Head of caudate nucleus (tissue), 42 donors: ENCODE measurements at regions not wholly inside any gene's neighbourhood (a gene's known extent, or its start where the extent isn't known, plus 50 kb on each side); places are given as distances from the start of the nearest gene placed in this dataset.

Source experiments
- DNase-seq, 42 donors: peaks; one replicate each; pipeline versions ENCODE4 v3.0.0 to v3.0.0-alpha.2; 2020 to 2021; ENCODE audit warnings: mixed read lengths in 7 of 42
- intact Hi-C: fragments of 100-400 bp; cut with DNase I; formaldehyde crosslinking; loops from one replicate; pipeline ENCODE4 v1.15.0; 2022

DNA sequence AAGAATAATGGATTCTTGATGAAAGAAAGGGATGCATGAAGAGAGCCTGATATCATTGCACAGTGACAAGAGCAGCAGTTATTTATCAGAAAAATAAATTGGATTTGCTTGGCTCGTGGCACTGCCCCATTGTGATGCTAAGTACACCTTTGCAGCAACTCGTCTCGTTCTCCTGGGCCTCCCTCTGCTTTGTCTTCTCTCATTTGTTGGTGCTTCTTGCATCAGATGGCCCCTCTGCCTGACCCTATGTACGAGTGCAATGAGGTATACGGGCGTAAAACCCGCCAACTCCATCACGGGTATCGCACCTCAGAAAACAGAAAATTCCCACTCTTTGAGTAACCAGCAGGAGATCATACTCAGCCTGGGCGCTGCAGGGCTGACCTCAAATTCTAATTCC lies 107.2 kb upstream of the C10orf90 start:
- DNase-seq, result no peak
- intact Hi-C loops, result no loop called here

- DNase-seq, result no peak
- intact Hi-C loops, result no loop called here
Observed at GRCh38 chr10:126781450-126782216, 111.1 kb upstream of the C10orf90 start.

GRCh38 chr10:126783806-126784557 lies 113.5 kb upstream of the C10orf90 start:
- intact Hi-C loops, result no loop called here
- peak in 1 of 42 donors; percentile 7 for DNase-seq

- DNase-seq, result peak in 1 of 42 donors; percentile 10
- intact Hi-C loops, result no loop called here
Observed at GRCh38 chr10:126787201-126787600, 116.7 kb upstream of the C10orf90 start.

- DNase-seq, result no peak
- intact Hi-C loops, result no loop called here
Observed at GRCh38 chr10:126795318-126795717, 109.9 kb upstream of the DOCK1 start.

DNA sequence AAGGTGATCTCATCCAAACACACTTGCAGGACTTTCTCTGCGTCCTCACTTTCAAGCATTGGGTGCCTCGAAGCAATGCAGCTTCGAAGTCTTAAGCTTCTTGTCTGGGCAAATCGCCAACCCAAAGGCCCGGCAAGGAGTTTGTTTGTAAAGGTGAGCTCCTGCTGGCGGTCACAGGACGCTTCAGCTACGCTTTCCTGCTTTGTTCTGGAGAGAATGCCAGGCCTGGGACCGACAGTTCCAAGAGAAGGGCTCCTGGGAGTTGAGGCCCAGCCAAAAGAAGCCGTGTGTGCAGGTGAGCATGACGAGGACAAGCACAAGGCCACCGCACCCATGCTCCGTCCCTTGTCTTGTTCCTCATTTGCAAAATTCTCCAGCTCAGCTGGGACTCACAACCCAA lies 106.6 kb upstream of the DOCK1 start:
- intact Hi-C loops, result no loop called here
- no peak for DNase-seq

DNA sequence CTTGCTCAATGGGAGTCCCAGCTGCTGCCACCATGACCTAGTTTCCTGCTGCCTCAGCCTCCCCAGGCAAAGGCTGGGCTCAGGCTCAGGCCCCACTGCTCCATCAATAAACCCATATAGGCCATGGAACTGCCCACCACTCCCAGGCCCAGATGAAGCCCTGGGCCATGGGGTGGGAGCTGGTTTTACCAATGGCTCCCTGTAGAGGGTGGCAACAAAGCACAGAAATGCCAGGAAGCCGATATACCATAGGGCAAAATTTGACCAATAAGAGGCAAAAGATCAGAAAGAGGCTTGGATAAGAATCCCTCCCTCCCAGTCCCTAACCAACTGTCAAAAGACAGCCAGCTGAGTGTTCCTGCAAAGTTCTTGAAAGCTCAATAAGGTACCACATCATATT lies 101.8 kb upstream of the DOCK1 start:
- no peak for DNase-seq
- intact Hi-C loops, result no loop called here

DNA sequence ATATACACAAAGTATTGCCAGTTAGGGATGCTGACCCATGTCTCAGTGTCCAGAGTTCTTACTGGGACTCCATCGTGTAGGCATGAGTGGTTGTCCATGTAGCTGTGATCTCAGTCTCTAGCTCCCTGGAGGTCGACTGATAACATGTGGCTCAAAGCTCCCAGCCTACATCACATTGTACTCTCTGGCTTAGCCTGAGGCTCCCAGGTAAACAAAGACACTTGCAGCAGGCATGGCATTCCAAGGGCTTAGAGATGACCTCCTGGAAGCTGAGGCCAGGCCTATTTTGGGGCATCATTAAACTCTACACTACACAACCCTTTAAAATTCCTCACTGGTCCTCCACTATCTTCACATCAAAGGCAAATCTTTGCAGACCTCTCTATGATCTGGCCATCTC lies 100.8 kb upstream of the DOCK1 start:
- no peak for DNase-seq
- intact Hi-C loops, result no loop called here

DNA sequence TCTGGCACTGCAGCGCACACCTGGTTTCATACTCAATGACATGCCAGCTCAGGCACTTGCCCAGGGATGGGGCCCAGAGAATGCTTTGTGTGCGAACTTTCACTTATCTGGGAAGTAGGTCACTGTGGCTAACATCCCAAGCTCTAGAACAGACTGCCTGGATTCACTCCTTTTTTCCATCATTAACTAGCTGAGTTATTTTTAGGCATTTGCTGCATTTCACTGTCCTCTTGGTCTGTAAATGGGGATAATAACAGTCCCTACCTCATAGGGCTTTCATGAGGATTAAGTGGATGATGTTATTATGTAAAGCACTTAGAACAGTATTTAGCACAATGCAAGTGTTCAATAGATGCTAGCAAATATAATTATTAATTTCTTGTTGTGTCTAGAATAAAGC lies 98.7 kb upstream of the DOCK1 start:
- no peak for DNase-seq
- intact Hi-C loops, result no loop called here

DNA sequence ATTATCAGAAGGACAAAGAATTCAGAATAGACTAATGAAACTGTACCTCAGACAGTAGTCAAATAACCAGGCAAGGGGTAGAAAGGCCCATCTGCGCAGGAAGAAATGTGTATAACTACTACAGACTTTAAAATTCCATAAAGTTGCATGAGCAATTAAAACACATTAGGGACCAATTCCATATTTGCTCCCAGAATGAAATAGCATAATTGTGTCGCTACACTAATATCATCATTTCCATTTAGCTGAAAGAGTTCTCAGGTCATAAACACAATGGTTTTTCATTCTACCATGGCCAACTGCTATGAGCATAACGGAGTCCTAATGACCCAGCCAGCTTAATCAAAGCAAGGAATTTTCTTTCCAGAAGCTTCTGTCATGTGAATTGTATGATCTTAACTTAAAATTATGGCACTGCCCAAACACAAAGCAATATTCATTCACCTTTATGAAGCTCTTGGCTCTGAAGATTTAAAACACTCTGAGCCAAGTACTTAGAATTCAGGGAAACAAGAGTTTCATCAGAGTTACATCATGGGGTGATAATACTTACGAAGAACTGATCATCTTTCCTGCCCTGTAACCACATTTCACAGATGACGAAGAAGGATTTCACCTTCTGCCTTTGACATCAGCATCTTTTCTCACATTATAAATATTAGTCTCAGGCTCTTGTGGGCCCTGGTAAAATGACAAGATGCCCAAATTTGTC lies 98.1 kb upstream of the DOCK1 start:
- intact Hi-C loops, result no loop called here

GRCh38 chr10:126808103-126808502 lies 97.1 kb upstream of the DOCK1 start:
- intact Hi-C loops, result no loop called here

More for the DNA sequence above, 98.1 kb upstream of the DOCK1 start:
- no peak for DNase-seq

GRCh38 chr10:126813432-126813831 lies 91.8 kb upstream of the DOCK1 start:
- intact Hi-C loops, result no loop called here

More at GRCh38 chr10:126808103-126808502, 97.1 kb upstream of the DOCK1 start:
- DNase-seq, result no peak

GRCh38 chr10:126833542-126833941 lies 71.7 kb upstream of the DOCK1 start:
- intact Hi-C loops, result no loop called here
- no peak for DNase-seq

More at GRCh38 chr10:126813432-126813831, 91.8 kb upstream of the DOCK1 start:
- DNase-seq, result no peak

- no peak for DNase-seq
- intact Hi-C loops, result no loop called here
Observed at GRCh38 chr10:126836009-126836408, 69.2 kb upstream of the DOCK1 start.

DNA sequence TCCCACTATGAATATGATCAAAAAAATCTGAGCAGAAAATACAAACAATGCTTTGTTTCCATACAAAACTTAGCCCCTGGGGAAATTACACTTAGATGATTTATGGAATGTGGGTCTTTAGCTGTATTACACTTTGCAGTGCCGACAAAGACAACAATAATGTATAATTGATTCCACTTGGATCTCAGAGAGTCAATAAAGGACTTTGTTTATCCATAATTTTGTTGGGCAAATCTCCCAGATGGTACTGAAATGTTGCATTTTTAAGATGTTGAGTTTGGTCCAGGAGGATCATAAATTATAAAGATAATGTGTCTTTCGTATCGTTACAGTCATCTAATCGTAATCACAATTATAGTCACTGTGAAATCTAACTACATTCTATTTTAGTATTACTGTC lies 66.9 kb upstream of the DOCK1 start:
- no peak for DNase-seq
- intact Hi-C loops, result no loop called here

GRCh38 chr10:126839094-126839761 lies 66.0 kb upstream of the DOCK1 start:
- DNase-seq, result peak; percentile 82 to 98 (median 93)
- intact Hi-C loops, result no loop called here

DNA sequence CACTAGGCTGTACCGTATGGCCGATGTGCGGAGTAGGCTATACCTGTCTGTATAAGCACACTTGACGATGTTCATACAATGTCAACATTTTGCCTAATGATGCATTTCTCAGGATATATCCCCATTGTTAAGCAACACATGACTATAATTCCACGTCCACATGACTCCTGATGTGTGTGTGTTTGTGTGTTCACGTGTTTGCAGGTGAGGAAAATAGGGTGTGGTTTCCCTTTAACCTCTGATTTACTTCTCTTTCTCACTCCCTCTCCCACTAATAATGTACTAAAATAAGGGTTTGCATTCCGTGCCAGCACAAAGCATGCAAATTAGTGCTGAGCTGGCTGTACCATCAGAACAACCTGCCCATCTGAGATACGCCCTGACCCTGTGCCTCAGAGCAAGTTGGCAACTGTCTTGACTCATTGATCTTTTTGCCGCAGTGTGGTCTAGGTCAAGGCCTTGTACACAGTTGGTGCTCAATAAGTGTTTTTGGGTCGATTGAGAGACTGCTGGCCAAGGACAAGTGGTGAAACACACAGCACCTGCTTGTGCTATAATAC lies 64.6 kb upstream of the DOCK1 start:
- intact Hi-C loops, result no loop called here
- no peak for DNase-seq

- DNase-seq, result no peak
- intact Hi-C loops, result no loop called here
Observed at GRCh38 chr10:126841341-126841895, 63.8 kb upstream of the DOCK1 start.

- intact Hi-C loops, result no loop called here
- no peak for DNase-seq
Observed at GRCh38 chr10:126842356-126842755, 62.9 kb upstream of the DOCK1 start.
